Breast epithelium (tissue), 3 donors: ENCODE measurements at regions not wholly inside any gene's neighbourhood (a gene's known extent, or its start where the extent isn't known, plus 50 kb on each side); places are given as distances from the start of the nearest gene placed in this dataset.
"Not testable (repeated sequence)": the region's sequence is repeated elsewhere in the genome, so short reads cannot be mapped to it uniquely, and the experiment has no call there.

Experiments used
- POLR2AphosphoS5 ChIP-seq, 3 donors: sonication (generic); formaldehyde crosslinking; IDR thresholded peaks; one replicate each; pipeline ENCODE4 v1.6.1; 2017; ENCODE audit warnings: antibody characterized with exemption in 3 of 3
- TF ChIP-seq, protein P1 (sequence below), 3 donors: fragments of 450-650 bp; IDR thresholded peaks; one replicate each; pipeline ENCODE4 v1.5.1; 2016 to 2017; ENCODE audit warnings: antibody characterized with exemption in 3 of 3, mild to moderate bottlenecking in 3 of 3, moderate library complexity in 3 of 3

DNA sequence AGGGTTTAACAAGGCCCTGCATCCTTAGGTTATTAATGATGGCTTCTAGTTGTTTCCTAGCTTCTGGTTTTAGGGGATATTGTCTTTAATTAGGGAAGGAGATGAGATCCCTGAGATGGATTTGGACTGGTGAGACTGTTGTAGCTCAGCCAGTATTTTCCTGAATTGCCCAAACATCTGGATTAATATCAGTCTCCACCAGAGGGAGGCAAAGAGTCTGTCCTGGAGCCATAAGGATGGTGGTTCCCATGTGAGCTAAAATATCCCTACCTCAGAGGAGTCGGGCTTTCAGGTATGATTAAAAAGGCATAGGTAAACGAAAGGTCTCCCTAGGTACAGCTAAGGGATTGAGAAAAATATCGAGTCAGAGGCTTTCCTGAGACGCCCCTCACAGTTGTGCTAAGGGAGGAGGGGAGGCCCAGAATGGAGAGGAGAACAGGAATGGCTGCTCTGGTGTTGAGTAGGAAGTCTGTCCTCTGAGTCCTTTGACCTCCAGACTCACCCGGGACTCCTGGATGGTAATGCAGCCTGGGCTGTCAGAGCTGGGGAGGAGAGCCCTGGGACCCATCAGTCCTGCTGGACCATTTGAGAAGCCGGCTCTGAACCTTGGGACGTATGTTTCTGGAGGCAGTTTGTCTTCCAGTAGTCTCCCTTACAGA, 130.3 kb upstream of the PLGLB1 start:
- TF ChIP-seq POLR2AphosphoS5 (IDR thresholded peaks at IDR 0.05) = not testable (repeated sequence)
- TF ChIP-seq, protein P1, sequence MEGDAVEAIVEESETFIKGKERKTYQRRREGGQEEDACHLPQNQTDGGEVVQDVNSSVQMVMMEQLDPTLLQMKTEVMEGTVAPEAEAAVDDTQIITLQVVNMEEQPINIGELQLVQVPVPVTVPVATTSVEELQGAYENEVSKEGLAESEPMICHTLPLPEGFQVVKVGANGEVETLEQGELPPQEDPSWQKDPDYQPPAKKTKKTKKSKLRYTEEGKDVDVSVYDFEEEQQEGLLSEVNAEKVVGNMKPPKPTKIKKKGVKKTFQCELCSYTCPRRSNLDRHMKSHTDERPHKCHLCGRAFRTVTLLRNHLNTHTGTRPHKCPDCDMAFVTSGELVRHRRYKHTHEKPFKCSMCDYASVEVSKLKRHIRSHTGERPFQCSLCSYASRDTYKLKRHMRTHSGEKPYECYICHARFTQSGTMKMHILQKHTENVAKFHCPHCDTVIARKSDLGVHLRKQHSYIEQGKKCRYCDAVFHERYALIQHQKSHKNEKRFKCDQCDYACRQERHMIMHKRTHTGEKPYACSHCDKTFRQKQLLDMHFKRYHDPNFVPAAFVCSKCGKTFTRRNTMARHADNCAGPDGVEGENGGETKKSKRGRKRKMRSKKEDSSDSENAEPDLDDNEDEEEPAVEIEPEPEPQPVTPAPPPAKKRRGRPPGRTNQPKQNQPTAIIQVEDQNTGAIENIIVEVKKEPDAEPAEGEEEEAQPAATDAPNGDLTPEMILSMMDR (IDR thresholded peaks at IDR 0.05) = not testable (repeated sequence)
